IMR-90 (cell line): ENCODE measurements at regions not wholly inside any gene's neighbourhood (a gene's known extent, or its start where the extent isn't known, plus 50 kb on each side); places are given as distances from the start of the nearest gene placed in this dataset.

ENCODE experiments used
- ATAC-seq: fragments of 200-7000 bp; cut with Tn5 transposase; 2 replicates; pipeline ENCODE4 v1.9.1; 2020; ENCODE audit warnings: low read depth, mild to moderate bottlenecking, moderate library complexity
- BruUV-seq: library from RNA; stranded (reverse); fragments of 400-500 nt; replicated peaks from 2 replicates; lab custom pipeline; 2021; lab: Mats Ljungman, UMichigan
- CTCF ChIA-PET: fragments of 300-600 bp; formaldehyde crosslinking; extraction: SDS; loops from one replicate; lab custom pipeline; 2021; ENCODE audit warnings: antibody characterized with exemption; lab: Yijun Ruan, JAX
- POLR2A ChIA-PET: fragments of 300-600 bp; sonication (Branson Sonifier 250); formaldehyde crosslinking; loops from one replicate; lab custom pipeline; 2022; ENCODE audit warnings: antibody characterized with exemption; ENCODE audit not compliant: unreplicated experiment; lab: Charles Lee
- DNase-seq: peaks from one replicate; pipeline ENCODE4 v3.0.0; 2013
- H2AFZ ChIP-seq: replicated peaks from 2 replicates; pipeline ENCODE3; 2013; ENCODE audit warnings: low read length, mild to moderate bottlenecking; ENCODE audit not compliant: poor library complexity
- H2AK5ac ChIP-seq: 2 replicates; pipeline ENCODE4 v1.6.1; 2013; ENCODE audit warnings: low read depth, low read length, inconsistent platforms
- H2AK9ac ChIP-seq: replicated peaks from 2 replicates; pipeline ENCODE3; 2013; ENCODE audit warnings: mild to moderate bottlenecking, low read depth, low read length, moderate library complexity; ENCODE audit not compliant: poor library complexity
- H2BK120ac ChIP-seq: 2 replicates; pipeline ENCODE4 v1.6.1; 2013; ENCODE audit warnings: low read depth, low read length, inconsistent platforms
- H2BK15ac ChIP-seq: 3 replicates; pipeline ENCODE4 v1.6.1; 2013; ENCODE audit warnings: low read depth, low read length, inconsistent platforms
- H2BK20ac ChIP-seq: 2 replicates; pipeline ENCODE4 v1.6.1; 2013; ENCODE audit warnings: low read depth, mild to moderate bottlenecking, inconsistent platforms, low read length, moderate library complexity
- H2BK5ac ChIP-seq: 2 replicates; pipeline ENCODE4 v1.6.1; 2013; ENCODE audit warnings: mild to moderate bottlenecking, low read depth, low read length, inconsistent platforms; ENCODE audit not compliant: poor library complexity, severe bottlenecking
- H3K14ac ChIP-seq: replicated peaks from 2 replicates; pipeline ENCODE4 v1.6.1; 2013; ENCODE audit warnings: low read depth, low read length, inconsistent platforms
- H3K18ac ChIP-seq: 2 replicates; pipeline ENCODE4 v1.6.1; 2013; ENCODE audit warnings: low read depth, low read length, control low read depth
- H3K23ac ChIP-seq: 2 replicates; pipeline ENCODE4 v1.6.1; 2013; ENCODE audit warnings: low read depth, low read length, inconsistent platforms
- H3K27ac ChIP-seq: 2 replicates; pipeline ENCODE4 v1.5.1; 2013; ENCODE audit warnings: mild to moderate bottlenecking, control low read depth, low read length; ENCODE audit not compliant: insufficient read depth
- H3K27me3 ChIP-seq: 2 replicates; pipeline ENCODE4 v1.6.1; 2013; ENCODE audit warnings: low read length; ENCODE audit not compliant: control insufficient read depth, insufficient read depth
- H3K36me3 ChIP-seq: 2 replicates; pipeline ENCODE4 v1.6.1; 2013; ENCODE audit warnings: low read length, mixed read lengths; ENCODE audit not compliant: control insufficient read depth, insufficient read depth
- H3K4ac ChIP-seq: 2 replicates; pipeline ENCODE4 v1.6.1; 2013; ENCODE audit warnings: low read depth, low read length, inconsistent platforms
- H3K4me1 ChIP-seq: 2 replicates; pipeline ENCODE4 v1.6.1; 2013; ENCODE audit warnings: low read length, mixed read lengths; ENCODE audit not compliant: control insufficient read depth, insufficient read depth
- H3K4me2 ChIP-seq: 2 replicates; pipeline ENCODE4 v1.6.1; 2013; ENCODE audit warnings: low read depth, mild to moderate bottlenecking, control low read depth, low read length, moderate library complexity
- H3K4me3 ChIP-seq: 2 replicates; pipeline ENCODE4 v1.5.1; 2013; ENCODE audit warnings: low read depth, mild to moderate bottlenecking, control low read depth, low read length, moderate library complexity; ENCODE audit not compliant: insufficient read depth
- H3K56ac ChIP-seq: 2 replicates; pipeline ENCODE4 v1.6.1; 2013; ENCODE audit warnings: low read length, inconsistent platforms; ENCODE audit not compliant: insufficient read depth; ENCODE audit errors: extremely low read depth
- H3K79me1 ChIP-seq, 2 experiments: 2 replicates each; pipeline ENCODE4 v1.6.1; 2013; ENCODE audit warnings: low read length in 2 of 2, inconsistent platforms in 1 of 2, low read depth in 1 of 2
- H3K9ac ChIP-seq: 2 replicates; pipeline ENCODE4 v1.6.1; 2013; ENCODE audit warnings: low read depth, low read length, control low read depth
- H3K9me1 ChIP-seq: 2 replicates; pipeline ENCODE4 v1.6.1; 2013; ENCODE audit warnings: low read length, inconsistent platforms; ENCODE audit not compliant: insufficient read depth
- H3K9me3 ChIP-seq: 2 replicates; pipeline ENCODE4 v1.6.1; 2013; ENCODE audit warnings: low read length; ENCODE audit not compliant: control insufficient read depth, insufficient read depth
- H4K20me1 ChIP-seq: 2 replicates; pipeline ENCODE4 v1.6.1; 2013; ENCODE audit warnings: low read length, inconsistent platforms; ENCODE audit not compliant: insufficient read depth
- H4K5ac ChIP-seq: 2 replicates; pipeline ENCODE4 v1.6.1; 2013; ENCODE audit warnings: mild to moderate bottlenecking, low read depth, low read length, control low read depth
- H4K8ac ChIP-seq, 2 experiments: 2 replicates each; pipeline ENCODE4 v1.6.1; 2013; ENCODE audit warnings: low read depth in 2 of 2, low read length in 2 of 2, control low read depth in 1 of 2, inconsistent platforms in 1 of 2
- H4K91ac ChIP-seq: 2 replicates; pipeline ENCODE4 v1.6.1; 2013; ENCODE audit warnings: low read depth, low read length, inconsistent platforms; ENCODE audit not compliant: insufficient read depth
- MAFK ChIP-seq: IDR thresholded peaks from 2 replicates; pipeline ENCODE4 v1.6.1; 2012; ENCODE audit warnings: low read depth, low read length, improper control_type of control experiment
- MAZ ChIP-seq: IDR thresholded peaks from 2 replicates; pipeline ENCODE4 v1.6.1; 2012; ENCODE audit warnings: low read depth, mild to moderate bottlenecking, low read length, improper control_type of control experiment, moderate library complexity, borderline replicate concordance
- dilution Hi-C: fragments of 300-500 bp; cut with HindIII; formaldehyde crosslinking; loops from one replicate; pipeline ENCODE4 v1.14.3; 2018; ENCODE audit warnings: low sequenced_read_pairs; ENCODE audit not compliant: unreplicated experiment
- in situ Hi-C: fragments of 300-500 bp; cut with MboI; formaldehyde crosslinking; loops from 3 replicates; pipeline ENCODE4 v1.14.3; 2019; ENCODE audit warnings: low sequenced_read_pairs, inconsistent platforms, mixed read lengths
- intact Hi-C: fragments of 100-400 bp; cut with micrococcal nuclease; formaldehyde crosslinking; loops from 2 replicates; pipeline ENCODE4 v1.10.0; 2022

DNA sequence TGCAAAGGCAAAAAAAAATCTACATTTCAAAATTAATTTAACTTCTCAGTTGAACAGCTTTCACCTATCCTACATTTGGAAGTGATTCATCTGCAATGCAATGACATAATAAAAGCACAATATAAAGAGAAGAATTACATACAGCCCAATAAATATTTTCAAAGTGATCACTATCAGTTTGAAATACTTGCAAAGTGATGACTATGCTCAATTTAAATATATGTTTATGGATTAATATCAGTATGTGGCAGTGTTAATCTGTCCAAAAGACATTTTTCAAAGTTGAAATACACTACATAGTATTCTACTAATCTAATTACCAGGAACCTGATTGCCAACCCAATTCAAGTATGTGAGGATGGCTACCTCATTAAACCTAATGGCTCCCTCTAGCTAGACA is 460.7 kb upstream of the ATXN7L3B start:
- ChIA-PET POLR2A (no interaction called here), CTCF (no interaction called here)
- Histone ChIP-seq H3K27me3 (no peaks in the 10 kb centered on the region), H3K56ac (no peak overlapping the region), H2BK15ac (no peak overlapping the region), H3K36me3 (no peaks in the 10 kb centered on the region), H3K4me1 (no peaks in the 10 kb centered on the region), H3K4me2 (no peak overlapping the region), H2BK5ac (no peak overlapping the region), H3K27ac (no peak overlapping the region), H4K91ac (no peak overlapping the region), H4K5ac (no peak overlapping the region), H3K4ac (no peak overlapping the region), H3K79me1 (no peaks in the 10 kb centered on the region), H2AK9ac (no peak overlapping the region), H3K9me1 (no peaks in the 10 kb centered on the region), H3K4me3 (no peak overlapping the region), H3K23ac (no peak overlapping the region), H2BK20ac (no peak overlapping the region), H3K9ac (no peak overlapping the region), H2BK120ac (no peak overlapping the region), H3K14ac (no peak overlapping the region), H3K18ac (no peak overlapping the region), H4K20me1 (no peaks in the 10 kb centered on the region), H3K9me3 (no peaks in the 10 kb centered on the region; the same call in 1 of the 2 replicates), H2AK5ac (no peak overlapping the region), H2AFZ (no peak overlapping the region), H4K8ac (no peak overlapping the region)
- BruUV-seq = no TSS peak
- TF ChIP-seq MAZ = no peak
- TF ChIP-seq MAFK = peak; percentile 51
- no peak for DNase-seq
- dilution Hi-C loops = no loop called here
- ATAC-seq = no peak
- intact Hi-C loops = no loop called here
- in situ Hi-C loops = no loop called here
